GM23338 (cell line): ENCODE measurements at regions not wholly inside any gene's neighbourhood (a gene's known extent, or its start where the extent isn't known, plus 50 kb on each side); places are given as distances from the start of the nearest gene placed in this dataset.

ENCODE experiments used
- ATAC-seq: fragments of 200-7000 bp; cut with Tn5 transposase; 3 replicates; pipeline ENCODE4 v1.9.1; 2020
- DNase-seq: peaks from one replicate; pipeline ENCODE4 v3.0.0-alpha.2; 2015; ENCODE audit warnings: low spot score
- H2AFZ ChIP-seq: fragments of 200-600 bp; sonication (generic); 2 replicates; pipeline ENCODE4 v1.8.0; 2016; ENCODE audit warnings: antibody characterized with exemption, mild to moderate bottlenecking, moderate library complexity
- H3F3A ChIP-seq: fragments of 200-600 bp; sonication (generic); replicated peaks from 2 replicates; pipeline ENCODE4 v1.8.0; 2017; ENCODE audit warnings: antibody characterized with exemption, mixed run types, low read depth
- H3K27ac ChIP-seq: fragments of 200-600 bp; sonication (generic); 2 replicates; pipeline ENCODE4 v1.6.1; 2016; ENCODE audit warnings: low read depth
- H3K27me3 ChIP-seq: fragments of 200-600 bp; sonication (generic); 2 replicates; pipeline ENCODE4 v1.8.0; 2016; ENCODE audit warnings: mild to moderate bottlenecking, mixed run types, moderate library complexity; ENCODE audit not compliant: insufficient read depth
- H3K36me3 ChIP-seq: fragments of 200-600 bp; sonication (generic); 2 replicates; pipeline ENCODE4 v1.8.0; 2016; ENCODE audit warnings: mild to moderate bottlenecking; ENCODE audit not compliant: insufficient read depth
- H3K4me1 ChIP-seq: fragments of 200-600 bp; sonication (generic); 2 replicates; pipeline ENCODE4 v1.8.0; 2016; ENCODE audit warnings: mild to moderate bottlenecking, moderate library complexity; ENCODE audit not compliant: insufficient read depth
- H3K4me2 ChIP-seq: fragments of 200-600 bp; sonication (generic); 2 replicates; pipeline ENCODE4 v1.7.1; 2017; ENCODE audit warnings: mixed run types
- H3K4me3 ChIP-seq: fragments of 200-600 bp; sonication (generic); 2 replicates; pipeline ENCODE4 v1.6.1; 2016; ENCODE audit warnings: mixed run types
- H3K79me2 ChIP-seq: fragments of 200-600 bp; sonication (generic); replicated peaks from 2 replicates; pipeline ENCODE4 v1.8.0; 2017; ENCODE audit warnings: mild to moderate bottlenecking; ENCODE audit not compliant: insufficient read depth
- H3K9me2 ChIP-seq: fragments of 200-600 bp; sonication (generic); 2 replicates; pipeline ENCODE4 v1.8.0; 2017; ENCODE audit not compliant: insufficient read depth
- H4K20me1 ChIP-seq: fragments of 200-600 bp; sonication (generic); replicated peaks from 2 replicates; pipeline ENCODE4 v1.8.0; 2017; ENCODE audit warnings: mild to moderate bottlenecking; ENCODE audit not compliant: insufficient read depth
- H3K27ac Mint-ChIP-seq: 2 replicates; pipeline ENCODE4 v1.8.0; 2020; ENCODE audit warnings: inconsistent platforms, mild to moderate bottlenecking, moderate library complexity, mixed read lengths
- H3K27me3 Mint-ChIP-seq: 3 replicates; pipeline ENCODE4 v1.8.0; 2022; ENCODE audit warnings: low read depth, mild to moderate bottlenecking, moderate library complexity, mixed read lengths, inconsistent platforms; ENCODE audit not compliant: insufficient read depth, poor library complexity
- H3K36me3 Mint-ChIP-seq: 3 replicates; pipeline ENCODE4 v1.8.0; 2021; ENCODE audit warnings: low read depth, mild to moderate bottlenecking, inconsistent platforms, moderate library complexity, mixed read lengths
- H3K4me1 Mint-ChIP-seq: 3 replicates; pipeline ENCODE4 v1.8.0; 2020; ENCODE audit warnings: mild to moderate bottlenecking, inconsistent platforms, mixed read lengths
- H3K4me3 Mint-ChIP-seq: 3 replicates; pipeline ENCODE4 v1.8.0; 2021; ENCODE audit warnings: moderate library complexity, mild to moderate bottlenecking, inconsistent platforms, mixed read lengths
- H3K9me3 Mint-ChIP-seq: 3 replicates; pipeline ENCODE4 v1.8.0; 2020; ENCODE audit warnings: moderate library complexity, mild to moderate bottlenecking, inconsistent platforms, mixed read lengths
- CTCF ChIP-seq, 2 experiments: fragments of 200-600 bp in 1 of 2; sonication (generic) in 1 of 2; conservative IDR thresholded peaks; 2 replicates each; pipeline versions ENCODE4 v1.5.1 to v1.6.1; 2016 to 2017; ENCODE audit warnings: antibody characterized with exemption in 2 of 2, low read depth in 2 of 2, mild to moderate bottlenecking in 2 of 2, moderate library complexity in 1 of 2
- ETS1 ChIP-seq: IDR thresholded peaks from 2 replicates; pipeline ENCODE4 v1.6.1; 2016; ENCODE audit warnings: antibody characterized with exemption
- EZH2 ChIP-seq: fragments of 200-600 bp; sonication (generic); IDR thresholded peaks from one replicate; pipeline ENCODE4 v1.8.0; 2017; ENCODE audit warnings: antibody characterized with exemption, mild to moderate bottlenecking, low read depth; ENCODE audit not compliant: unreplicated experiment
- EZH2phosphoT487 ChIP-seq: fragments of 200-600 bp; sonication (generic); IDR thresholded peaks from one replicate; pipeline ENCODE4 v1.8.1; 2018; ENCODE audit warnings: antibody characterized with exemption; ENCODE audit not compliant: unreplicated experiment
- JUNB ChIP-seq: IDR thresholded peaks from one replicate; pipeline ENCODE4 v1.6.1; 2016; ENCODE audit warnings: antibody characterized with exemption; ENCODE audit not compliant: unreplicated experiment
- NANOG ChIP-seq: IDR thresholded peaks from 2 replicates; pipeline ENCODE4 v1.6.1; 2016; ENCODE audit warnings: antibody characterized with exemption, borderline replicate concordance
- POLR2AphosphoS5 ChIP-seq: IDR thresholded peaks from 2 replicates; pipeline ENCODE4 v1.6.1; 2016; ENCODE audit warnings: antibody characterized with exemption, low read depth
- STAT1 ChIP-seq: IDR thresholded peaks from one replicate; pipeline ENCODE4 v1.6.1; 2016; ENCODE audit warnings: antibody characterized with exemption; ENCODE audit not compliant: unreplicated experiment
- ZNF331 ChIP-seq: fragments of 250-450 bp; sonication (Bioruptor Pico); IDR thresholded peaks from 2 replicates; pipeline ENCODE4 v1.5.0; 2020; ENCODE audit warnings: low read depth, mild to moderate bottlenecking, moderate library complexity
- ZNF462 ChIP-seq: fragments of 250-450 bp; sonication (Bioruptor Pico); IDR thresholded peaks from 2 replicates; pipeline ENCODE4 v1.5.0; 2020; ENCODE audit warnings: mild to moderate bottlenecking, moderate library complexity

- H3K4me3 Mint-ChIP-seq = no peak overlapping the region
- H3K36me3 ChIP-seq = no peaks in the 10 kb centered on the region
- H3K9me3 Mint-ChIP-seq = no peaks in the 10 kb centered on the region; the same call in 2 of the 3 replicates
- peaks cover 9% of the 10 kb centered on the region; the same call in 1 of the 2 replicates for H3K4me1 ChIP-seq
- DNase-seq (peak; percentile 48), ATAC-seq (peak; percentile 29)
- peaks cover 14% of the 10 kb centered on the region for H3K27me3 Mint-ChIP-seq
- H3K36me3 Mint-ChIP-seq = no peaks in the 10 kb centered on the region
- H3K4me1 Mint-ChIP-seq = peaks cover 16% of the 10 kb centered on the region
- no peaks in the 10 kb centered on the region for H4K20me1 ChIP-seq
- H3K79me2 ChIP-seq = no peaks in the 10 kb centered on the region
- H2AFZ ChIP-seq = peak overlapping the region; percentile 64; the same call in 1 of the 2 replicates
- no peak overlapping the region for H3K4me2 ChIP-seq
- H3K27me3 ChIP-seq = peaks cover 5% of the 10 kb centered on the region; the same call in 1 of the 2 replicates
- TF ChIP-seq POLR2AphosphoS5 (no peak), STAT1 (no peak), ETS1 (peak; percentile 42; the same call in 1 of the 2 replicates)
- H3K4me3 ChIP-seq = no peak overlapping the region
- H3K9me2 ChIP-seq = no peaks in the 10 kb centered on the region
- H3K27ac ChIP-seq = no peak overlapping the region
- H3K27ac Mint-ChIP-seq = no peak overlapping the region
- 0 out of 2 replicates have a peak, but pooled peaks cover 2% of the 10 kb centered on the region for H3F3A ChIP-seq
These were observed 139.3 kb upstream of the IER5L start for GRCh38 chr9:129317179-129318011.

GRCh38 chr9:129316281-129317030 lies 138.4 kb upstream of the IER5L start:
- Histone ChIP-seq H3F3A (0 out of 2 replicates have a peak, but pooled peaks cover 2% of the 10 kb centered on the region), H3K4me3 (no peak overlapping the region), H3K79me2 (no peaks in the 10 kb centered on the region), H3K27me3 (peaks cover 5% of the 10 kb centered on the region; the same call in 1 of the 2 replicates), H4K20me1 (no peaks in the 10 kb centered on the region), H3K9me2 (no peaks in the 10 kb centered on the region), H3K4me2 (no peak overlapping the region), H3K36me3 (no peaks in the 10 kb centered on the region), H3K4me1 (peaks cover 9% of the 10 kb centered on the region; the same call in 1 of the 2 replicates), H3K27ac (no peak overlapping the region), H2AFZ (no peak overlapping the region)
- no peaks in the 10 kb centered on the region for H3K36me3 Mint-ChIP-seq
- H3K4me1 Mint-ChIP-seq = peaks cover 17% of the 10 kb centered on the region
- DNase-seq (no peak), ATAC-seq (no peak)
- H3K9me3 Mint-ChIP-seq = no peaks in the 10 kb centered on the region; the same call in 2 of the 3 replicates
- H3K27me3 Mint-ChIP-seq = peaks cover 14% of the 10 kb centered on the region
- H3K4me3 Mint-ChIP-seq = no peak overlapping the region
- H3K27ac Mint-ChIP-seq = no peak overlapping the region
- no peak for TF ChIP-seq ZNF462 (CRISPR knock-in tag)
- no peak for TF ChIP-seq EZH2
- TF ChIP-seq NANOG = no peak
- no peak for TF ChIP-seq JUNB
- no peak for TF ChIP-seq EZH2phosphoT487
- no peak for TF ChIP-seq STAT1
- no peak for TF ChIP-seq ZNF331 (CRISPR knock-in tag)
- no peak for TF ChIP-seq POLR2AphosphoS5
- TF ChIP-seq CTCF (conservative IDR thresholded peaks at IDR 0.05; ENCODE audit: low read depth in 2 of 2) = no peak
